ENCODE measurements at regions not wholly inside any gene's neighbourhood (a gene's known extent, or its start where the extent isn't known, plus 50 kb on each side); places are given as distances from the start of the nearest gene placed in this dataset.

- Histone ChIP-seq H3K27ac (no peak overlapping the region), H3K4me3 (no peak overlapping the region), H3K27me3 (no peaks in the 10 kb centered on the region), H3K4me1 (no peaks in the 10 kb centered on the region), H3K9me3 (no peaks in the 10 kb centered on the region), H3K36me3 (no peaks in the 10 kb centered on the region)
- FAIRE-seq = no peak
- no peak for DNase-seq
- intact Hi-C loops (cut with DNase I) = no loop called here
- TF ChIP-seq, protein P1, sequence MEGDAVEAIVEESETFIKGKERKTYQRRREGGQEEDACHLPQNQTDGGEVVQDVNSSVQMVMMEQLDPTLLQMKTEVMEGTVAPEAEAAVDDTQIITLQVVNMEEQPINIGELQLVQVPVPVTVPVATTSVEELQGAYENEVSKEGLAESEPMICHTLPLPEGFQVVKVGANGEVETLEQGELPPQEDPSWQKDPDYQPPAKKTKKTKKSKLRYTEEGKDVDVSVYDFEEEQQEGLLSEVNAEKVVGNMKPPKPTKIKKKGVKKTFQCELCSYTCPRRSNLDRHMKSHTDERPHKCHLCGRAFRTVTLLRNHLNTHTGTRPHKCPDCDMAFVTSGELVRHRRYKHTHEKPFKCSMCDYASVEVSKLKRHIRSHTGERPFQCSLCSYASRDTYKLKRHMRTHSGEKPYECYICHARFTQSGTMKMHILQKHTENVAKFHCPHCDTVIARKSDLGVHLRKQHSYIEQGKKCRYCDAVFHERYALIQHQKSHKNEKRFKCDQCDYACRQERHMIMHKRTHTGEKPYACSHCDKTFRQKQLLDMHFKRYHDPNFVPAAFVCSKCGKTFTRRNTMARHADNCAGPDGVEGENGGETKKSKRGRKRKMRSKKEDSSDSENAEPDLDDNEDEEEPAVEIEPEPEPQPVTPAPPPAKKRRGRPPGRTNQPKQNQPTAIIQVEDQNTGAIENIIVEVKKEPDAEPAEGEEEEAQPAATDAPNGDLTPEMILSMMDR (IDR thresholded peaks at IDR 0.05) = no peak
- whole genome bisulfite sequencing, 2 donors = 69 to 74% methylated on average over 5 of the region's 5 CpGs
- no peak for ATAC-seq
Observed at GRCh38 chr21:31426235-31426797, 82.3 kb upstream of the TIAM1 start.

DNA sequence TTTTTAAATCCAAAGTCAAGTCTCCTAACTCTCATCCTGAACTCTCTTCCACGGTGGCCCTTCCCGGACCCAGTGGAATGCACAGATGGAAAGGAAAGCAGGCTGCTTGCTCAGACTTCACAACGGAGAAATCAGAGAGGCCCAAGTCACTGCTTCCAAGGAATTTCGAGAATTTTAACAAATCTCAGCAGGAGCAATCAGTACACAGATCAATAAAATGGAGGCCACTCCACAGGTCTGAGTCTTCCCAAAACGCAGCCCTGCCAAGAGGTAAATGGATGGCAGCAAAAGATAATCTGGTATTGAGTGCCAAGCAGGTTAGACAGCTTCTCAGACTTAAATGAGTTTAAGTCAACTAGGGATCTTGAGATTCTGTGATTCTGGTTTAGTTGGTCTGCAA is 81.1 kb upstream of the TIAM1 start:
- FAIRE-seq (no peak), ATAC-seq (no peak), DNase-seq (no peak)
- no peaks in the 10 kb centered on the region for H3K27me3 ChIP-seq
- intact Hi-C loops (cut with DNase I) = no loop called here
- TF ChIP-seq, protein P1 (IDR thresholded peaks at IDR 0.05) = no peak
- no peaks in the 10 kb centered on the region for H3K4me1 ChIP-seq
- H3K27ac ChIP-seq = no peak overlapping the region
- WGBS, 2 donors = 19 to 21% methylated on average over 5 of the region's 5 CpGs
- H3K4me3 ChIP-seq = no peak overlapping the region
- H3K36me3 ChIP-seq = no peaks in the 10 kb centered on the region
- no peaks in the 10 kb centered on the region for H3K9me3 ChIP-seq

- H3K27me3 ChIP-seq = no peaks in the 10 kb centered on the region
- TF ChIP-seq, protein P1 (IDR thresholded peaks at IDR 0.05) = no peak
- ATAC-seq (no peak), DNase-seq (no peak), FAIRE-seq (no peak)
- H3K36me3 ChIP-seq = no peaks in the 10 kb centered on the region
- no peaks in the 10 kb centered on the region for H3K9me3 ChIP-seq
- no peaks in the 10 kb centered on the region for H3K4me1 ChIP-seq
- no peak overlapping the region for H3K27ac ChIP-seq
- intact Hi-C loops (cut with DNase I) = no loop called here
- no peak overlapping the region for H3K4me3 ChIP-seq
- WGBS, 2 donors = 60 to 78% methylated on average over 6 of the region's 6 CpGs
Observed at GRCh38 chr21:31424058-31424457, 80.0 kb upstream of the TIAM1 start.

- ATAC-seq (no peak), DNase-seq (no peak), FAIRE-seq (no peak)
- Histone ChIP-seq H3K36me3 (no peaks in the 10 kb centered on the region), H3K27ac (no peak overlapping the region), H3K27me3 (no peaks in the 10 kb centered on the region), H3K4me1 (no peaks in the 10 kb centered on the region), H3K9me3 (no peaks in the 10 kb centered on the region), H3K4me3 (no peak overlapping the region)
- 78 to 88% methylated on average over 8 of the region's 8 CpGs for WGBS, 2 donors
- intact Hi-C loops (cut with DNase I) = no loop called here
- TF ChIP-seq, protein P1 (IDR thresholded peaks at IDR 0.05) = no peak
Observed at GRCh38 chr21:31420988-31421387, 76.9 kb upstream of the TIAM1 start.

GRCh38 chr21:31420354-31420753 is 76.3 kb upstream of the TIAM1 start:
- H3K4me3 ChIP-seq = no peak overlapping the region
- ATAC-seq (no peak), FAIRE-seq (no peak), DNase-seq (no peak)
- H3K27me3 ChIP-seq = no peaks in the 10 kb centered on the region
- H3K9me3 ChIP-seq = no peaks in the 10 kb centered on the region
- TF ChIP-seq, protein P1 (IDR thresholded peaks at IDR 0.05) = no peak
- WGBS, 2 donors = 57 to 80% methylated on average over 1 of the region's 1 CpG
- intact Hi-C loops (cut with DNase I) = no loop called here
- no peaks in the 10 kb centered on the region for H3K4me1 ChIP-seq
- H3K36me3 ChIP-seq = no peaks in the 10 kb centered on the region
- no peak overlapping the region for H3K27ac ChIP-seq
